GM19395 (cell line): ENCODE measurements at regions not wholly inside any gene's neighbourhood (a gene's known extent, or its start where the extent isn't known, plus 50 kb on each side); places are given as distances from the start of the nearest gene placed in this dataset.
"Not testable (repeated sequence)": the region's sequence is repeated elsewhere in the genome, so short reads cannot be mapped to it uniquely, and the experiment has no call there.

ENCODE experiments used
- ATAC-seq: cut with Tn5 transposase; IDR thresholded peaks from one replicate; pipeline ENCODE4 v1.9.1; 2021; ENCODE audit warnings: mild to moderate bottlenecking, moderate library complexity; ENCODE audit not compliant: unreplicated experiment

DNA sequence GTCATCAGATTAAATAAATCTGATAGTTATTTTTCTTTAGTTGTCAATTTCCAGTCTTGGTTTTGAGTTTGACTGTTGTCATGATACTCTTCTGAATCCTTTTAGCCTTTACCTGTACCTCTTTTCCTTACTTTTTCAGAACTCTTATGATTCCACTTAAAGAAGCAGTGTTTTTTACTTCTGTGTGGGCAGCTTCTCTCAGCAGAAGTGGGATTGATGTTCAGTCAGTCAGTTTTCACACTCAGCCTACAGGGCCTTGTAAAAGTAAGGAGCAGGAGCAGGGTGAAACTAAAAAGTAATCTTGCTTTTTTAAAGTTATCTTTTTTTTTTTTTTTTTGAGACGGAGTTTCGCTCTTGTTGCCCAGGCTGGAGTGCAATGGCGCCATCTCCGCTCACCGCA lies 75.1 kb downstream of the HAUS1 start:
- ATAC-seq: no peak

- no peak for ATAC-seq
These were observed 78.6 kb downstream of the HAUS1 start for GRCh38 chr18:46182633-46183358.

DNA sequence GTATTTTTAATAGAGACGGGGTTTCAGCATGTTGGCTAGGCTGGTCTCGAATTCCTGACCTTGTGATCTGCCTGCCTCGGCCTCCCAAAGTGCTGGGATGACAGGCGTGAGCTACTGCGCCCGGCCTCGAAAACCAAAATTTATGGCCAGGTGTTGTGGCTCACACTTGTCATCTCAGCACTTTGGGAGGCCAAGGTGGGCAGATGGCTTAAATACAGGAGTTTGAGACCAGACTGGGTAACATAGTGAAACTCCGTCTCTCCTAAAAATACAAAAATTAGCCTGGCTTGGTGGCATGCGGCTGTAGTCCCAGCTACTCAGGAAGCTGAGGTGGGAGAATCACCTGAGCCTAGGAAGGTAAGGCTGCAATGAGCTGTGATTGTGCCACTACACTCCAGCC lies 80.1 kb downstream of the HAUS1 start:
- ATAC-seq: not testable (repeated sequence)

GRCh38 chr18:46184727-46185126 lies 80.5 kb downstream of the HAUS1 start:
- ATAC-seq: peak; percentile 65

GRCh38 chr18:46190667-46191066 lies 86.5 kb downstream of the HAUS1 start:
- ATAC-seq: no peak

DNA sequence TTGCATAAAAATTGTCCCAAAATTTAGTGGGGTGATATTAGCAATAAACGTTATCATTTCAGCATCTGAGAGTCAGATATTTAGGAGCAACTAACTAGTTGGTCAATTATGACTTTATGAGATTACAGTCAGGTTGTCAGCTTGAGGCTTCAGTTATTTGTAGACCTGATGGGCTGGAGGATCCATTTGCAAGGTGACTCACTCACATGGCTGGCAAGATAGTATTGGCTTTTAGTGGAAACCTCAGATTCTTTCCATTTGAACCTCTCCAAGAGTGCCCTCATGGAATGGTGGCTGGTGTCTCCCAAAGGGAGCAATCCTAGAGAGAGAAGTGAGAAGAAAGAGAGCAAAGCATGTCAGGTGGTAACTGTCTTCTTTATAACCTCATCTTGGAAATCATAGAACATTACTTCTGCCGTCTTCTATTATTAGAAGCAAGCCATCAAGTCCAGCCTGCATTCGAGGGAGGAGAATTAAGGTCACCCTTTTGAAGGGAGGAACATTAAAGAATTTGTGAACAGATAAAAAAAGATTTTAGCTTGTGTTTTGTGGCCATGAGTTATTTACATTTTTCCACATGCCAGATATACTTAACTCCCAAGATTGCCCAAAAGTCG lies 92.5 kb downstream of the HAUS1 start:
- no peak for ATAC-seq

DNA sequence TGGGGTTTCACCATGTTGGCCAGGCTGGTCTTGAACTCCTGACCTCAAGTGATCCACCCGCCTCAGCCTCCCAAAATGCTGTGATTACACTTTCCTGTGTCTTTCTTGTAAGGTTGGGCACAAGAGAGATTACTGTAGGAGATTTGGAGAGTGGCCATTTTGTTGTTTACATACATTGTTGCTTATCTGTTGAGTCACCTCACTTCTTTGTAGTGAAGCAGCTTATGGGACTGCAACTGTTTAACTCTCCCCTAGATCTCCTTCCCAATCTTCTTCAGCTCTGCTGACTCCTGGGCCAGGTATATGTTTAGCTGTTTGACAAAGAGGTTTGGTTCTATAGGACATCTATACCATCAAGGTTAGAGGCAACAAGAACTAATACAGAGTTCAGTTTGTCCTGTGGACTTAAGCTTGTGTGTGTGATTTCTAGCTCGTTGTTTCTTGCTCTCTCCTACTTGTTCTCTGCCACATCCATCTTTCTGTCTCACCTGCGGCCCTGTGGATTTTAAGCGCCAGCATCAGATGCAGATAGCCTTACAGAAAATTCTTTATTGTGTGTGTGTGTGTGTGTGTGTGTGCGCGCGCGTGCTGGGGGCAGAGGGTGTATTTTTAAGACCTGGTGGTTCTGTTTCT lies 95.4 kb downstream of the HAUS1 start:
- ATAC-seq: no peak

GRCh38 chr18:46200178-46201055 lies 96.2 kb downstream of the HAUS1 start:
- not testable (repeated sequence) for ATAC-seq

DNA sequence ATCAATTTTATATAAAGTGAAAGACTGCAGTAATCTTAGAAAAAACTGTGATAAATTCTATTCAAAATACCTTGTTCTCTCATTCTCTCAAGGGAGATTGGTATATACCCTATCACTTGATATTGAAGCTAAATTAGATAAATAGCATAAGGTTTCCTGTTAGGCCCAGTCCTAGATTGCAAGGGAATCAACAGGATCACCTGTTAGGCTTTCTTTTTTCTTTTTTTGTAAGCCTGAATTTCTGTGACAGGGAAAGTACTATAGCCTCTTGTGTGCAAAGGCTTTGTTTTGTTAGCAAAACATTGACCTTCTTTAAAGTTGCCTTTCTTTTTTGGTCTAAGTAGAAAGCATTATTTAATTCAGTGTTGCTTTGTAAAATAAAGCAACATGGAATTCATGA lies 100.0 kb downstream of the HAUS1 start:
- ATAC-seq: no peak

GRCh38 chr18:46207985-46208384 lies 103.8 kb downstream of the HAUS1 start:
- no peak for ATAC-seq

DNA sequence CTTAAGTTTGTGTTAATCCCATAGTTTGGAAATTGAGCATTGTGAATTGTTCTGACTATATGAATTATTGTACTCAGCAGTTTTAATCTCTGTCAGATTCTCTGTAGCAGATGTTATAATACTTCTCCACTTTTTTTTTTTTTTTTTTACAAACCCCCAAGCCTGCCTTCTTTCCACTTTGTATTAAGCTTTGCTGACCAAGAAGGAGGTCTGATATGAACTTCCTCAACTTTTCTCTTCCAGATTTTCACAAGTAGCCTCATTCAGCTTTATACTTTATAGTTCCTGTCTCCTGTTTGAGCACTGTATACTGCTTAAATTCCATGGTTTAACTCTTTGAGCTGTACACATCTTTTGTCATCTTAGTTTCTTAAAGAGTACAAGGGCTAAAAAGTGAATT lies 105.0 kb downstream of the HAUS1 start:
- no peak for ATAC-seq

DNA sequence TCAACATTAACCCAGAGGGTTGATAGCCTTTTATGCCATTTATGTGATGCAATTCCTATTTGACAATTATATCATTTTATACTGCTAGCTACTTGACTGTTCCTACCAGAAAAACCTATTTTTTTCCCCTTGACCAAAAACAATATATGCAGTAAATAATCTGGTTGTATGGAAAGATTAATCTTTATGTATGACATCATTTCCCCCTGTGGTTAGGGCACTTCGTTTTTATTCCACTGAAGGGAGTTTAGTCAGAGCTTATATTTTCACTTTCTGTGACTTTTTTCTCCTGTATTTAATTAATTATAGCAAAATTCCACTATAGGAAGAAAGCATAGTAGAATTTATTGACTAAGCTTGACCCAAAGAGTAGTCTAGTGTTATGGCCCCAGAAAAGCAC lies 107.6 kb downstream of the HAUS1 start:
- ATAC-seq: no peak

- ATAC-seq: no peak
These were observed 108.2 kb downstream of the HAUS1 start for GRCh38 chr18:46212398-46212797.

GRCh38 chr18:46213295-46213694 lies 109.1 kb downstream of the HAUS1 start:
- no peak for ATAC-seq

- no peak for ATAC-seq
These were observed 110.2 kb downstream of the HAUS1 start for GRCh38 chr18:46214435-46214834.

DNA sequence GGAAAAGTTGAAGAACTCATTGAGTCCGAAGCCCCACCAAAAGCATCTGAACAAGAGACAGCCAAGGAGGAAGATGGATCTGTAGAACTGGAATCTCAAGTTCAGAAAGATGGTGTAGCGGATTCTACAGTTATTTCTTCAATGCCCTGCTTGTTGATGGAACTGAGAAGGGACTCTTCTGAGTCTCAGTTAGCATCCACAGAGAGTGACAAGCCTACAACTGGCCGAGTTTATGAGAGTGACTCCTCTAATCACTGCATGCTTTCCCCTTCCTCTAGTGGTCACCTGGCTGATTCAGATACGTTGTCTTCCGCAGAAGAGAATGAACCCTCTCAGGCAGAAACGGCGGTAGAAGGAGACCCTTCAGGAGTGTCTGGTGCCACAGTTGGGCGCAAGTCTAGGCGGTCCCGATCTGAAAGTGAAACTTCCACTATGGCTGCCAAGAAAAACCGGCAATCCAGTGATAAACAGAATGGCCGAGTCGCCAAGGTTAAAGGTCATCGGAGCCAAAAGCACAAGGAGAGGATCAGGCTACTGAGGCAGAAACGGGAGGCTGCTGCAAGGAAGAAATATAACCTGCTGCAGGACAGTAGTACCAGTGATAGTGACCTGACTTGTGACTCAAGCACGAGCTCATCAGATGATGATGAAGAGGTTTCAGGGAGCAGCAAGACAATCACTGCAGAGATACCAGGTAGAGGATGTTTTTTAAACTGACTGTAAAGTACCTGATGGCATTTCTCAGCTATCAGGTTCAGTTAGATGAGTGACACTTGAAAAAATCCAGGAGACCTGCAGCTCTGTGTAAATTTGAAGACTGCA lies 111.9 kb downstream of the HAUS1 start:
- ATAC-seq: no peak

- no peak for ATAC-seq
These were observed 115.9 kb downstream of the HAUS1 start for GRCh38 chr18:46220116-46220515.

DNA sequence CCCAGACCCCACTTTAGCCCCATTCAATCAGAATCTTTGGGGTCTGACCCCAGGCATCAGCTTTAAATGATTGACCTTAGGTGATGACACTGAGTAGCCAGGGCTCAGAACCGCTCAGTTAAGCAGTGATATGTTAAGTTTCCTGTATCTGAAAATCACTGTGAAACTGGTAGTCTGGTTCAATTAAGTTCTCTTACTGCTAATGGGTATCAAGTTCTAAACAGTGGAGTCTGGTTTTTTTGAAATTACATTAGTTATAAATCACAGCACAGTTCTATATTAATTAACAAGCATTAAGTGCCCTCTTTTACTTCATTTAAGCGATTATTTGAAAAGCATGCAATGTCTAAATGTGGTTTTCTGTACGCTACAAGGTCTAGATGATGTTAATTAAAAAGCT lies 117.9 kb downstream of the HAUS1 start:
- ATAC-seq: no peak

GRCh38 chr18:46222710-46223360 lies 118.7 kb downstream of the HAUS1 start:
- ATAC-seq: no peak

DNA sequence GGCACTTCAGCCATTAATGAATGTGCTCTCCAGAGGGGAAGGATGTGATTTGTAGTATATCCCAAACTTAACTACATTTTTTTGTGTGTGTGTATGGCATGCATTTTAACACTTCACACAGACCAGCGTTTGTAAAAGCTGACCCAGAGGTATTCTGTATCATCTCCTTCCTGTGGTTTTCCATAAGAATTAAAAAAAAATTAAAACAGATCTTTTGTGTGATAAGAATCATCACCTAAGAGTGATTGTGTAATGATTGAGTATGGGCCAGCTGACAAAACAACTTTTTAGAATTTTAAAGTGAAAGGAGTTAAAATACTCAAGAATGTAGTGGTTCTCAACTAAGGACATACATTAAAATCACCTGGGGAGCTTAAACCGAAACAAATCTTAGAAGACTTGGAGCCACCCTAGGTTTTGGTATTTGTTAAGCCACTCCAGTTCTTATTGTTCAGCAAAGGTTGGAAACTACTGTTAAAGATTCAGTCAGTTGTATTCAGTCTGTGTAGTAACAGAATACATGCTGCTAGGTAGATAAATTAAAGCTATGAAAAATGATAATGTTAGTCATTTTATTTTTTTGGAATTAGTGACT lies 120.1 kb downstream of the HAUS1 start:
- ATAC-seq: no peak
